ENCODE measurements at regions not wholly inside any gene's neighbourhood (a gene's known extent, or its start where the extent isn't known, plus 50 kb on each side); places are given as distances from the start of the nearest gene placed in this dataset.

GRCh38 chr12:89895591-89895990 lies 187.0 kb upstream of the ATP2B1 start:
- no peak for TF ChIP-seq CTCF (IDR thresholded peaks at IDR 0.05)
- no peak for TF ChIP-seq POLR2A (IDR thresholded peaks at IDR 0.05)

All from vagina (tissue), 2 donors.